ENCODE measurements at regions not wholly inside any gene's neighbourhood (a gene's known extent, or its start where the extent isn't known, plus 50 kb on each side); places are given as distances from the start of the nearest gene placed in this dataset.

GRCh38 chr4:35872273-35872672 is 372.0 kb downstream of the ARAP2 start:
- H3K36me3 ChIP-seq (ENCODE audit: insufficient read depth, low read length), result no peaks in the 10 kb centered on the region
- H2AFZ ChIP-seq (ENCODE audit: low read length), result no peak overlapping the region
- no peak overlapping the region for H3K9ac ChIP-seq (ENCODE audit: low read depth, low read length, poor library complexity, severe bottlenecking)
- TF ChIP-seq, protein P1, sequence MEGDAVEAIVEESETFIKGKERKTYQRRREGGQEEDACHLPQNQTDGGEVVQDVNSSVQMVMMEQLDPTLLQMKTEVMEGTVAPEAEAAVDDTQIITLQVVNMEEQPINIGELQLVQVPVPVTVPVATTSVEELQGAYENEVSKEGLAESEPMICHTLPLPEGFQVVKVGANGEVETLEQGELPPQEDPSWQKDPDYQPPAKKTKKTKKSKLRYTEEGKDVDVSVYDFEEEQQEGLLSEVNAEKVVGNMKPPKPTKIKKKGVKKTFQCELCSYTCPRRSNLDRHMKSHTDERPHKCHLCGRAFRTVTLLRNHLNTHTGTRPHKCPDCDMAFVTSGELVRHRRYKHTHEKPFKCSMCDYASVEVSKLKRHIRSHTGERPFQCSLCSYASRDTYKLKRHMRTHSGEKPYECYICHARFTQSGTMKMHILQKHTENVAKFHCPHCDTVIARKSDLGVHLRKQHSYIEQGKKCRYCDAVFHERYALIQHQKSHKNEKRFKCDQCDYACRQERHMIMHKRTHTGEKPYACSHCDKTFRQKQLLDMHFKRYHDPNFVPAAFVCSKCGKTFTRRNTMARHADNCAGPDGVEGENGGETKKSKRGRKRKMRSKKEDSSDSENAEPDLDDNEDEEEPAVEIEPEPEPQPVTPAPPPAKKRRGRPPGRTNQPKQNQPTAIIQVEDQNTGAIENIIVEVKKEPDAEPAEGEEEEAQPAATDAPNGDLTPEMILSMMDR (conservative IDR thresholded peaks at IDR 0.05; ENCODE audit: low read length), result no peak
- TF ChIP-seq EZH2phosphoT487 (IDR thresholded peaks at IDR 0.05; ENCODE audit: borderline replicate concordance), result no peak
- H3K4me3 ChIP-seq (ENCODE audit: low read length, poor library complexity, severe bottlenecking), result no peak overlapping the region
- no peaks in the 10 kb centered on the region for H3K4me1 ChIP-seq (ENCODE audit: insufficient read depth, low read length, poor library complexity, severe bottlenecking)
- no peaks in the 10 kb centered on the region for H3K9me3 ChIP-seq (ENCODE audit: insufficient read depth, low read depth, low read length)
- H3K79me2 ChIP-seq (ENCODE audit: insufficient read depth, low read length), result no peaks in the 10 kb centered on the region
- no peaks in the 10 kb centered on the region for H4K20me1 ChIP-seq (ENCODE audit: insufficient read depth, low read length, poor library complexity, severe bottlenecking)
- no peaks in the 10 kb centered on the region for H3K27me3 ChIP-seq (ENCODE audit: insufficient read depth, low read length, poor library complexity, severe bottlenecking)
- H3F3A ChIP-seq (ENCODE audit: low read depth), result no peaks in the 10 kb centered on the region
- H3K4me2 ChIP-seq (ENCODE audit: low read depth, low read length, poor library complexity, severe bottlenecking), result no peak overlapping the region
- H3K9me2 ChIP-seq (replicated peaks; ENCODE audit: low read depth, low read length), result no peaks in the 10 kb centered on the region

DNA sequence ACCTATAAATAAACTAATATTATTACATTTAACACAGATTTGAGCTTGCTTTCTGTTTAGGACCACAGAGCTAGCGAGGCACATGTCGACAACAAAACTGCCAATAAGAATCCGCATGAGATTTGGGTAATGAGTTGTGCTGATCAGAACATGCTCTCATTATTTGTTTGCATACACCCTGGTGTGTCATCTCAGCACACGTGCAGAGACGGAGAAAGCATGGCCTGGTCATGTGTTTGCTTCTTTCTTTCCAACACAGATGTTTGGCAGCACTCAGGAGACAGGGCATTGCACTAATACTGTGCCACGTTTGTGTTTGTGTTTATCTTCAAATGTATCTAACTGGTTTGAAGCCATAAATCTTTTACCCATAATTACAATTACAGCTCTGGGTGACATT is 364.8 kb downstream of the ARAP2 start:
- Histone ChIP-seq H3F3A (ENCODE audit: low read depth) (no peaks in the 10 kb centered on the region), H4K20me1 (ENCODE audit: insufficient read depth, low read length, poor library complexity, severe bottlenecking) (no peaks in the 10 kb centered on the region), H3K27me3 (ENCODE audit: insufficient read depth, low read length, poor library complexity, severe bottlenecking) (no peaks in the 10 kb centered on the region), H3K36me3 (ENCODE audit: insufficient read depth, low read length) (no peaks in the 10 kb centered on the region), H3K4me2 (ENCODE audit: low read depth, low read length, poor library complexity, severe bottlenecking) (no peak overlapping the region), H3K9me2 (replicated peaks; ENCODE audit: low read depth, low read length) (no peaks in the 10 kb centered on the region), H2AFZ (ENCODE audit: low read length) (no peak overlapping the region), H3K9ac (ENCODE audit: low read depth, low read length, poor library complexity, severe bottlenecking) (no peak overlapping the region), H3K4me1 (ENCODE audit: insufficient read depth, low read length, poor library complexity, severe bottlenecking) (no peaks in the 10 kb centered on the region), H3K4me3 (ENCODE audit: low read length, poor library complexity, severe bottlenecking) (no peak overlapping the region), H3K9me3 (ENCODE audit: insufficient read depth, low read depth, low read length) (no peaks in the 10 kb centered on the region), H3K79me2 (ENCODE audit: insufficient read depth, low read length) (no peaks in the 10 kb centered on the region)
- no peak for TF ChIP-seq EZH2phosphoT487 (IDR thresholded peaks at IDR 0.05; ENCODE audit: borderline replicate concordance)
- TF ChIP-seq, protein P1 (conservative IDR thresholded peaks at IDR 0.05; ENCODE audit: low read length), result no peak

GRCh38 chr4:35883108-35883507 is 361.2 kb downstream of the ARAP2 start:
- H2AFZ ChIP-seq (ENCODE audit: low read length), result no peak overlapping the region
- H3K4me1 ChIP-seq (ENCODE audit: insufficient read depth, low read length, poor library complexity, severe bottlenecking), result no peaks in the 10 kb centered on the region
- H3K4me2 ChIP-seq (ENCODE audit: low read depth, low read length, poor library complexity, severe bottlenecking), result no peak overlapping the region
- no peaks in the 10 kb centered on the region for H3K36me3 ChIP-seq (ENCODE audit: insufficient read depth, low read length)
- H3K9ac ChIP-seq (ENCODE audit: low read depth, low read length, poor library complexity, severe bottlenecking), result no peak overlapping the region
- no peaks in the 10 kb centered on the region for H3K27me3 ChIP-seq (ENCODE audit: insufficient read depth, low read length, poor library complexity, severe bottlenecking)
- TF ChIP-seq EZH2phosphoT487 (IDR thresholded peaks at IDR 0.05; ENCODE audit: borderline replicate concordance), result no peak
- TF ChIP-seq, protein P1 (conservative IDR thresholded peaks at IDR 0.05; ENCODE audit: low read length), result no peak
- H4K20me1 ChIP-seq (ENCODE audit: insufficient read depth, low read length, poor library complexity, severe bottlenecking), result no peaks in the 10 kb centered on the region
- H3K79me2 ChIP-seq (ENCODE audit: insufficient read depth, low read length), result no peaks in the 10 kb centered on the region
- no peaks in the 10 kb centered on the region for H3F3A ChIP-seq (ENCODE audit: low read depth)
- no peaks in the 10 kb centered on the region for H3K9me3 ChIP-seq (ENCODE audit: insufficient read depth, low read depth, low read length)
- H3K9me2 ChIP-seq (replicated peaks; ENCODE audit: low read depth, low read length), result no peaks in the 10 kb centered on the region
- no peak overlapping the region for H3K4me3 ChIP-seq (ENCODE audit: low read length, poor library complexity, severe bottlenecking)

All from Loucy (cell line).